Stimulated activated CD4-positive, alpha-beta T cell treated with anti-CD3 and anti-CD28 coated beads, Interleukin-4, amount 100 ng/mL, for 24 hours (primary cell): ENCODE measurements at regions not wholly inside any gene's neighbourhood (a gene's known extent, or its start where the extent isn't known, plus 50 kb on each side); places are given as distances from the start of the nearest gene placed in this dataset.
"Not testable (repeated sequence)": the region's sequence is repeated elsewhere in the genome, so short reads cannot be mapped to it uniquely, and the experiment has no call there.

Experiments
- DNase-seq: peaks from one replicate; pipeline ENCODE4 v3.0.0-alpha.2; 2020

- no peak for DNase-seq
Observed at GRCh38 chr21:35512346-35512745, 463.2 kb upstream of the RUNX1 start.

- DNase-seq, result no peak
Observed at GRCh38 chr21:35511696-35512162, 462.6 kb upstream of the RUNX1 start.

GRCh38 chr21:35510957-35511695 lies 462.0 kb upstream of the RUNX1 start:
- DNase-seq, result peak; percentile 47

DNA sequence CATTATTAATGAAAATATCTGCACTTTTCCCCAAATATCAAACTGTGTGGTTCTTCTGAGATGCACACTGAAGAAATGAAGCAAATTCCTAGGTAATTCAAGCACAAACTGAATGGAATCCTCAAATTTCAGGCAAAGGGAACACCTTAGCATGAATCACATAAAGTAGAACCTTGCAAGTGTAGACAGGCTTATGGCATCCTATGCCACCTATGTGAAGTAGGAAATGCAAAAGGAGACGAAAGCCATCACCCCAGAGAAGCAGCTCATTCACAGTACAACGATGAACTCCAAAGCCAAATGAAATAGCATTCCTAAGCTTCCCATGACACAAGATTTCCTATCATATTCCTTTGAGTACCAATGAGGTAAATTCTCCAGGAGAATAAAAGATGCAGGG lies 461.2 kb upstream of the RUNX1 start:
- no peak for DNase-seq

DNA sequence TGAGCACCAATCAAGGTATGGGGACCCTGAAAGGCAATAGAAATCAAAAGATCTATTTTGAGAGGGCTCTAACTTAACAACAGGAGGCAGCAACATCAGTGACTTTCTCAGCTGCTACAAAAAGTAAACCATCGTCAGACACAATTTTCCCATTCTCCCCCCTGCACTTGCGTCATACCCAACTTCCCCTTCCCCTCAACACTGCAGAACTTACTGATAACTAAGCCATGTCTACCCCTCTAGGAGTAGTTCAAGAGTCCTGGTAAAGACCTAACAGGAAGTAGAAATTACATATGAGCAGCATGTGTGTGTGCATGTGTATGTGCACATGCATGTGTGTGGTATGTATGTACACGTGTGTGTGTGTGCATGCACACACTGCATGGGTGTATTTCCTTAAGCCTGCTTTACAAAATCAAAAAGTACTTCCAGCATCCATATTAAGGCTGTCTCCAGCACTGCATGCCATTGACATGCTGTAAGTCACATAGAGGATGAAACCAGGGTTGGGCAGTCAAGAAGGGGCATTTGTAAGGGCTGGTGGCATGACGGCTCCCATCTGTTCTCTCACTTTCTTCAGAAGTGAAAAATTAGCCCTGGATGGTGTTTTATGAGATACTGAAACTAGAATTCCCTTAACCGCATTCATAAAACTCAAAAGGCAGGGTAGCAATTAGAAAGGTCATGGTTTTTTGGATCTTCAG lies 460.1 kb upstream of the RUNX1 start:
- DNase-seq, result no peak

DNA sequence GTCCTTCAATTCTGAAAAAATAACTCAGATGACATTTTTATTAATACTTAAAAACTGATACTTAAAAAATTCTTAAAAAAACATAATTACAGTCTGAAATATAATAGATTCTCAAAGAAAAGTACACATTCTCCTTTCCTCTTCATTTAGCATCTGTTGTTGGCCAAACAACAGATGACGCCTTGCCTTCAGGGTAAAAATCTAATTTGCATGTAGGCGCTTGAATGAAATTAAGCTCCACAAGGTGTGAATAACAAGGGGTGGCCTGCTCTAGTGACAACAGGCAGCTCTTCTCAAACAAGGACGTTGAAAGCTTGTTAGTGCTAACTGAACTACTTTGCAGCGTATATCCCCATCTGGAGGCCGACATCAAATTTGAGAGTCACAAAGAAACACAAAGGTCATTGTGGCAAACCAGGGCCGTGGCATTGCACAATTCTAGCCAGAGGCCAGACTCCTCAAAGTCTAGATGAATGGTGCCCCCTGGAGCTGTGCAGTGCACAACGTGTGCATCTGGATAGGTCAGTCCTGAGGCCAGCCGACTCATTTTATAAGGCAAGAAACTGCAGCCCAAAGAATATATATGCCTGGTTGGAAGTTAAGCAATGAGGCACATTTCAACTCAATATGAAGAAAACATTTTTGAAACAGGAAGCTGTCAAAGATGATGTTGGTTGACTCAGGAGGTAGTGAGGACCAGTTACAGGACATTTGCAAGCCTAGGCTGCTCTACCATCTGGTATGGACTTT lies 459.2 kb upstream of the RUNX1 start:
- no peak for DNase-seq

DNA sequence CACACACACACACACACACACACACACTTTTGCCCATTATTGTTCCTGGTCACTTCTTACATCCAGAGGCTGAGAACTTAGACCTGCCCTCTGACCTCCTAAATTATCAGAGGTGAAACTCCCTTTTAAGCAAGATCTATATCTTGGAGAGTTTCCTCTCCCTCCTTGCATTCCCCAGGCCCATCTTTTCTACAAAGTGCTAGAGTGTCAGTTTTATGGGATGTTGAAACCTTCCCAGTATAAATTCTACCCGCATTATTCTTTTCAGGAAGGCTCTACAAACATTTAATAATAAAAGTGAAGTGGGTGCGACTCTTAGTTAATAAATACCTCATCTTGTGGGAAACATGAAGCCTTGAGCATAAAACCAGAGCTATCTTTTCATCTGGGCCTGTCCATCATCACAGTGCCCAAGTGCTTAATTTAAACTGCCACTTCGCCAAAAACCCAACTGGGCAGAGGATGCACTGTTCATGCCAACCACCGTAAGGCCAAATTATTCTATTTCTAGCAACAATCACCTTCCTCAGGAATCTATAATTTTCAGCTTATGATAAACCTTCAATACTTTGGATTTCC lies 458.2 kb upstream of the RUNX1 start:
- no peak for DNase-seq

DNA sequence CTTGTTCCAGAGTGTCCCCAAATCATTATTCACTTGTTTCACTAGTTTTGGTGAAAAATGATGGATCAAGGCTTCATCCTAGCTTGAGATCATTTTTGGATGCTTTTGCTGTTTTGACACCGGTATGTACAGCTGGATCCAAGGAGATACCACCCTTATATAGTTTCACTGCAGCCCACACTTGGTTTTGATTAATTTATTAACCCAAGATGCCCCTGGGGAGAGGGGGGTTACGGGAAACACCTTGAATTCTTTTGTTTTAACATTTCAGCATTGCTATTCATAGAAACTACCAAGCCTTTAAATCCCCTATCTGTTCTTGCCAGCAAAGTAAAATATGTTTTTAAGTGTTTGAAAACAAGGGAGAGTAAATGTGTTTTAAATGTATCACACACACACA lies 457.7 kb upstream of the RUNX1 start:
- no peak for DNase-seq

- no peak for DNase-seq
Observed at GRCh38 chr21:35506352-35506751, 457.2 kb upstream of the RUNX1 start.

GRCh38 chr21:35504951-35505466 lies 455.9 kb upstream of the RUNX1 start:
- DNase-seq, result no peak

GRCh38 chr21:35504277-35504676 lies 455.2 kb upstream of the RUNX1 start:
- no peak for DNase-seq

DNA sequence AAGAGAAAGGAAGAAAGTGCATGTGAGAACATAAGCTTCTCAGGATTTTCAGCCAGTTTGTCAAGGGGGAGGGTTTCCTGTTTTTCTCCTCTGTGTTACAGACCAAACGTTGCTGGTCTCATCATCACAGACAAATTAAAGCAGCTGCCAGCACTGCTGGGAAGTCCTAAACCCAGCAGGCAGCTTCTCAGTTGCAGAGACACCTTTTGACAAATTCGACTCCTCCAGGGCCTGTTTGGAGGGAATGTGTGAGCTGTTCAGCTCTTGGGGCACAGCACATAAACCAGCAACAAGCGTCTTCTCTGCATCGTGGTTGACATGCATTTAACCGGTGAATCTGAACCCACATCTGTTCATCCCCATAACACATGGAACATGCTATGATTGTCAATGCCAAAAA lies 454.6 kb upstream of the RUNX1 start:
- no peak for DNase-seq

DNA sequence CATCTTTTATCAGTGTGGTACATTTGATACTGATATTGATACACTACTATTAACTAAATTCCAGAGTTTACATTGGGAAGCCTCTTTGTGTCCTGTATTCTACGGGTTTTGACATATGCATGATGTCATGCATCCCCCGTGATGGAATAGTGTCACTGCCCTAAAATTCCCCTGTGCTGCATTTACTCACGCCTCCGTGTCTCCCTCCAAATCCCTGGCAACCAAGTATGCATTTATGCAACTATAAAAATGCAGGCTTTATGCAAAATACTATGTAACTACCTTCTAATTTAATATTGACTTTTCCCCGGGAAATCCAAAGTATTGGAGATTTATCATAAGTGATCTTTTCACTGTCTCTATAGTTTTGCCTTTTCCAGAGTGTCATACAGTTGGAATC lies 453.7 kb upstream of the RUNX1 start:
- DNase-seq, result no peak

DNA sequence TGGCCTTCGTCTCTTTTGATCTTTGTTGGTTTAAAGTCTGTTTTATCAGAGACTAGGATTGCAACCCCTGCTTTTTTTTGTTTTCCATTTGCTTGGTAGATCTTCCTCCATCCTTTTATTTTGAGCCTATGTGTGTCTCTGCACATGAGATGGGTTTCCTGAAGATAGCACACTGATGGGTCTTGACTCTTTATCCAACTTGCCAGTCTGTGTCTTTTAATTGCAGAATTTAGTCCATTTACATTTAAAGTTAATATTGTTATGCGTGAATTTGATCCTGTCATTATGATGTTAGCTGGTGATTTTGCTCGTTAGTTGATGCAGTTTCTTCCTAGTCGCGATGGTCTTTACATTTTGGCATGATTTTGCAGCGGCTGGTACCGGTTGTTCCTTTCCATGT lies 448.4 kb upstream of the RUNX1 start:
- DNase-seq, result not testable (repeated sequence)

- no peak for DNase-seq
Observed at GRCh38 chr21:35491920-35492678, 443.0 kb upstream of the RUNX1 start.

DNA sequence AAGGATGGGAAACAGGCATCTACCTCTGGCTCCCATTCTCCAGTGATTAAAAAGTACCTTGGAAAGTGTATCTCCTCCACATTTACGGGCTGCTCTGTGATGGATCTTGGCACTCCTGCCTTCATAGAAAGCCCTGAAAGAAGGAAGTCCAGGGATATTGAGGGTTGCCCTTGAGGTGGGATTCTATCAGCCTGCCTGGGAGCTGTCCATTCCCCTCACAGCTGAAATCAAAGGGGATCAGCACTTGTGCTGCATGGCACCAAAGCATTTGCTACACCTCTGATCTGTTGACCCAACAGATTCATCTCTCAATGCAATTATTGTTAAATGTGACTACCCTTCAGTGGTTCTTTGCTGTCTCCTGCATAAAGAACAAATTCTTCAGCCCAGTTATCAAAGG lies 442.0 kb upstream of the RUNX1 start:
- no peak for DNase-seq

GRCh38 chr21:35489389-35489980 lies 440.4 kb upstream of the RUNX1 start:
- no peak for DNase-seq

GRCh38 chr21:35488946-35489345 lies 439.8 kb upstream of the RUNX1 start:
- DNase-seq, result no peak

GRCh38 chr21:35485364-35485763 lies 436.3 kb upstream of the RUNX1 start:
- no peak for DNase-seq

DNA sequence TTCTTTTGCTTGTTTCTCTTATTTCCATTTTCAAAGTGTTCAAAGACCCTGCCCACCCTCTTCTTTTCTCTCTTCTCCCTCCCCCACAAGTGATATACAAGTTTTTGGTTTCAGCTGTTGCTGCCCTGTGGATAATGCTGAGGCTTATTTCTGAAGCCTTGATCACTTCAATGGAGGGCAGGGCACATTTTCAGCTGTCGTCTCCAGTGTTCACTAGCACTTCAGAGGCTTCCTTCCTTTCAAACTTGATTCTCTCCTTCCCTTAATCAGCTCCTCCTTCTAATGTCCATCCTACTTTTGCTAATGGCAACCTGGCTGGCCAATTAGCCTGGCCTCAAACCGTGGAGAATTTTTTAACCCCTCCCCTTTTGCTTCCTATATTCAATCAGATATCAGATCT lies 435.7 kb upstream of the RUNX1 start:
- DNase-seq, result no peak

- no peak for DNase-seq
Observed at GRCh38 chr21:35484032-35484431, 434.9 kb upstream of the RUNX1 start.
